ENCODE measurements at regions not wholly inside any gene's neighbourhood (a gene's known extent, or its start where the extent isn't known, plus 50 kb on each side); places are given as distances from the start of the nearest gene placed in this dataset.

DNA sequence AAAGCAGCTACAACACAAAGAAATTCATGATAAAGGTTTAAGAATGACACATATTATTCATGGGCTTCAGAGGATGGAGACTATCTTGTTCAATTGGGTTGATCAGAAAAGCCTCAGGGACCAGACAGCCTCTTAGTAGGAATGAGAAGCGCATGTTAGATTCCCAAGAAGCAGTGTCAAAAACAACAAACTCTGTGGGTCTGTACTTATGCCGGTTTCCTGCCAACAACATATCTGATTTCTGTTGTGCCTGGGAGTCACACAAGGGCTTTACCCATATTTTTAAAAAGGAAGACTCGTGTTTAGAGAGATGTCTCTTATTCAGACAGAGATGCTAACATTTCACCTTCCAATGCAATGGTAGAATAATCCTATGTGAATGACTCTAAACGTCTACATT, 2180.6 kb upstream of the CELF4 start:
- no peak for DNase-seq (ENCODE audit: low spot score)

DNA sequence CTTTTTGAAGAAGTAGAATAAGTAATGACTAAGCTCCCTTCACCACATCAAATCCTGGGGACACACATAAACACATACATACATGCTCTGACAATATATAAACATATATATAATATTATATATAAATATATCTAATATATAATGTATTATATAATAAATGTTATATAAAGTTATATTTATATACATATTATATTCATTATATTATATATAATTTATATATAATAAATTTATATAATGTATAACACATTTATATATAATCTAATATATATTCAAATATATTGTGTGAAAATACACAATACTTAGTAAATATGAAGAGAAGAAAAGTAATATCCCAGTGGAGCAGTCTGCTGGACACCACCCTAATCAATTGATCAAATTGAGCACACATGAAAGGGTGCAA, 2177.9 kb upstream of the CELF4 start:
- no peak for DNase-seq (ENCODE audit: low spot score)

DNA sequence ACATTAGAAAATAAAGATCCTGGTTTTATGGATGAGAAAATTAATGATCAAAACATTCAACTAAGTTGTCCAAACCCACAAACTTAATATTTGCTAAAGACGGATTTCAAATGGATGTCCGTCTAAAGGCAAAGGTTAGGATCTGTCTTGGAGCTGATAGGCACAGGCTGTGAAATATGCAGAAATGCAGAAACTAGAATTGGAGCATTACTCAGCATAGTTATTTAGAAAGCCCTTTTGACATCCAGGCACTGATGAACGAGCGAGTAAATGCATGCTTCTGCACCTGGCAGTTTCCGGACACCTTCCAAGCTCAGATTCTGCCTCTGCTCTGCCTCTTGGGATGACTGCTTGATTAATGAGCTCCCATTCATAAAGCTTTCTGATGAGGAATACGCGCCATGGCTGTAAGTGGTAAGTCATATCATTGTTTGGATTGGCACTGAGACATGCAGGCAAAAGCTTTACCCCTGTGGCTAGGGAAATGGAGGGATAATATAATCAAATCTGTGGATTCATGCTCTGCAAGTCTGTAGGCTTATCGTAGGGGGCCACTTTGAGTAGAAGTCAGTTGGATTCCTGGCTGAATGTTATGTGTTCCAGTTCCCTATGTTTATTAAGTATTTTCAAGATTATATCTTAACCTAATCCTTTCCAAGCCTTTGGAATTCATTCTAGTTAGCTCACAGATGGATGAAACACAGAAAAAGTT, 2176.3 kb upstream of the CELF4 start:
- DNase-seq (ENCODE audit: low spot score) = no peak

DNA sequence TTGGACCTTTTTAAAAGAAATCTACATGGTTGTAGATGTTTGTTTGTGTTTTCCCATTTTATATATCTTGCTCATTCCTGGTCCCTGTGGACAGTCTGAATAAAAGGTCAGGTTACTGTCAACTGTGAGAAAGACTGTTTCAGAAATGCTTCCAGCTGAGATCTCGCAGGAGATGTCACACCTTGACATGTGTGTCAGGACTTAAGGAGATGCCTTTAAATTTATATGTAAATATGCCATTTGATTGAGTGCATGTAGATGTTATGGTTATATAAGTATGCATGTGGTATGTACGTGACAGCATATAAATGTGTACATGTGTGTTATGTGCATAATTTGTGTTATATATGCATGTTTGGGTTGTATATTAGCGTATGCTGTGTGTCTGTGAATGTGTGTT, 2172.3 kb upstream of the CELF4 start:
- no peak for DNase-seq (ENCODE audit: low spot score)

DNA sequence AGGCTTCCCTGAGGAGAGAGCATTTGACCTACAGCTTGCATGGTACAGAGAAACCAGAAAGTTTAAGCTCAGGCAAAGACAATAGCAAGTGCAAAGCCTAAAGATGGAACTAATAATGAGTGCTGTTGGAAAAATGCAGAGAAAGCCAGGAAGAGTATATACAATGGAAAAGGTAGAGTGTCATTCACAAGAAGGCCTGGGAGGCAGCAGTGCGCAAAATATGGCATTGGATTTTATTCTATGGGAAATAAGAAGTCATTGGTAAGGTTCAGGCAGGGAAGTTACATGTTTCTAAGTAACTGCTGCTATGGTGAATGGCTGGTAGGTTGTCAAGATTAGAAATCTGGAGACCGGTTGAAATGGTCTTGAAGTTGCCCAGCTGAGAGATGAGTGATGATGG, 2167.3 kb upstream of the CELF4 start:
- no peak for DNase-seq (ENCODE audit: low spot score)

DNA sequence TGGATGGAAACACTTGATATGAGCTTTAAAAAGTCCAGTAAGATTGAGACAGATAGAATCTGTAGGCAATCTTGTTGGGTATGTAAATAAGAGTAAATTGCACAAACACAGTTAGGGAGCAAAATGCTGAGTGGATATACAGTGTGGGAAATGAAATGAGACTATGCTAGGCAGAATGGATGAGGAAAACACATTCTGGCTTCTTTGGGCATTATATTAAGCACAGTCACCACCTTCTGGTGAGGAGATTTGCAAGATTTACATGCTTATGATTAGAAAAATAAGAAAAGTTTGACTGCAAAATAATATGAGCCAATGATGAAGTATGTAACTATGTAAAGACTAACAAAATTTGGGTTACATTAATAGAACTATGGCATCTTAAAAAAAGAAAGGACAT, 2165.0 kb upstream of the CELF4 start:
- DNase-seq (ENCODE audit: low spot score) = no peak

DNA sequence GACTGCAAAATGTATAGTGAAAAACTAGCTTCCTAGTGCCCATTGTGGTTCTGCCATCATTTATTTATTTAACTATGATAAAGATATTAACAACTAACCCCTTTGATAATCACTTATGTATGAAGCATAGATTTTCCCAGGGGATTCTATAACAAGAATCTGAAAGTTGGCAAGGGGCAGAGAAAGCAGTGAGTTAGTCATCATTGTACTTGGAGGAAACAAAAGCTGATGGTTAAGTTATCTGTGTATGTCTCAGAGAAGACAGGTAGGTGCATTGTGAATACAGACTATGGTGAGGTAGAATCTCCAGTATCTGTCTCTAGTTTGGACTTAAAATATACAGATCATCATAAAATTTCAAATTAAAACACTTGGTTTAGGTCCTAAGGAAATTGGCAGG, 2159.1 kb upstream of the CELF4 start:
- DNase-seq (ENCODE audit: low spot score) = no peak

DNA sequence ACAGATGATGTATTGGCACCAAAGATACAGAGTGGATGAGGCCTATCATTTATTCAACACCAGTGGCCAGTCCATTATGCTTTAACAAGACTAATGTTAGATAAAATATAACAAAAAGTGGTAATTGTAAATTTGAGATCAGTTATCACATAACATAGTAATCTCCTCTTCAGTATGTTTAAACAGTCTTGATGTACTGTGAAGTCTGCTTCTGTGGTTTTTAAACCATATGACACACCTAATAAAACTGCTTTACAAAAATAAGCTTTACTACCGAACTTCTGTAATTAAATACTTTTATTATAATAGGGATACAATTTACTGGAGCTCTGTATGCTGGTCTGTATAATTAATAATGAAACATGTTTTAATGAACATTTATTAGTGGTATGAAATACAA, 2156.1 kb upstream of the CELF4 start:
- DNase-seq (ENCODE audit: low spot score) = no peak

DNA sequence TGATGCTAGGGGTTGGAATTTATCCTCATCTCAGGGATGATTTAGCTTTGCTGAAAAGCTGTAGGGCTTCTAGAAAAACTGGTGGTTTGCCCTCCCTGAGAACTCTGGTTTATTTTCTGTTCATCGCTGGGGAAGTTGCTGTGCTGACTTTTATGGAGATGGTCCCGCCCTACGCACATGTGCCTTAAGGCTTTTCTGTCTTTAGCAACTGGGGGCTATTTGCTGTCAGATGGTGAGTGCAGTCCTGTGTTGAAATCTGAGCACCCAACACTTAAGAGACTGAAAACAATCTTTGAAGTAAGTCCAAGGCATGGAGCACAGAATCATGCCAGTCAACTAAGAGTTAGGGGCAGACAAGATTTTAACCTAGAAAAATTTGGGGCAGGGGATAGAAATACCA, 2148.4 kb upstream of the CELF4 start:
- no peak for DNase-seq (ENCODE audit: low spot score)

DNA sequence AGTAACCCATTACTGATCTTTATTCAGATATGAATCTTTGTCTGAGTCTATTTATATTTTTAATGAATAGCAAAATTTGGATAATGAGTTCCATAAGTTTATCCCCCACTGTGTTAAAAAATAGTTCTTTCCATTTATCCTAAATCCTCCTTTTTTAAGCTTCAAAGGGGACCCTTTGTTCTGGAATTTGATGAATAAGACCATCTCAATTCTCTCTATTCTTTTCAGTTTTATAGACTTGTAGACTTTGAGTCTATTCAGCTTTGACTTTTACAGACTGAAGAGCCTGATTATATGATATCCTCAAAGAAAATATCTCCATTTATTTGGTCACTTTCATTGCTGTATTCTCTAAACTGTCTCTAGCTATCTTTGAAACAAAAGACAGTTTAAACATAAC, 2146.1 kb upstream of the CELF4 start:
- DNase-seq (ENCODE audit: low spot score) = no peak

DNA sequence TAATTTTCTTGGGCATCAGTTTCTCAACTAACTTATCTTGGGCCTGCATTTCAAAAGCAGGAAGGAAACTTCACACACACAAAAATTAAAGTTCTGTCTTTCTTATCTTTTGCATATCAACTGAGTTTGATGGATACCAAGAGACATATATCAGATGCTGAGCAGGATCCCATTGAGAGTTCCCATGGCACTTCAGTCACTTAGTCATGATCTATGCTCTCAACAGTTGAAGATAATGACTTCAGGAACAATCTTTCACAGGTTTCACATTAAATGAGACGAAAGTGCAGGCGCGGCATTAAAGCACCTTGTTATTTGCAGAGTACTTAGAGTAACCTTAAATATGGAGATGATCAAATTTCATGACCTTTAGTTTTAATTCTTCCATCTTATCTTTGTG, 2139.8 kb upstream of the CELF4 start:
- DNase-seq (ENCODE audit: low spot score) = no peak

DNA sequence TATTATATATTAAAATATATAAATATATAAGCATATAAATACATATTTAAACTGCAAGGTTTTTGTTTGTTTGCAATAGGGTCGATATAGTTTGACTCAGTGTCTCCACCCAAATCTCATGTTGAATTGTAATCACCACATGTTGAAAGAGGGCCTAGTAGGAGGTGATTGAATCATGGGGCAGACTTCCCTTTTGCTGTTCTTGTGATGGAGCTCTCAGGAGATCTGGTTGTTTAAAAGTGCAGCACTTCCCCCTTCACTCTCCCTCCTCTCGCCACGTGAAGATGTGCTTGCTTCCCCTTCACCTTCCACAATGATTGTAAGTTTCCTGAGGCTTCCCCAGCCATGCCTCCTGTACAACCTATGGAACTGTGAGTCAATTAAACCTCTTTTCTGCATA, 2137.3 kb upstream of the CELF4 start:
- DNase-seq (ENCODE audit: low spot score) = no peak

DNA sequence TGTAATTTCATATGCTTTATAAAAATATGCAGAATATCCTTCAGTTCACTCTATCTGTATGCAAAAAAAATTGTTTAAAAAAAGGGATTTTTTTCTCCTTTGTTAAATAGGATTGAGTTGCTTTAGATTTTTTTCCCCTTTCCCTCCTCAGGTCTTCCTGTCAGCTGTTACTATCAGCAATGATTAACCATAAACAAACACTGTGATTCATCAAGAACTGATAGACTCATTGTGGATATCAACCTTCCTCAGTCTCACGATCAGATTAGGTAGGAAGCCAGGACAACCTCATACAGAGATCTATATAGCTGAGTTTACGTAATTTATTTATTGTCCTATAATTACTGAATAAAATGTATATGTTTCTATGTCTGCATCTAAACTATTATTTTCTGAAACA, 2136.2 kb upstream of the CELF4 start:
- DNase-seq (ENCODE audit: low spot score) = peak; percentile 29

DNA sequence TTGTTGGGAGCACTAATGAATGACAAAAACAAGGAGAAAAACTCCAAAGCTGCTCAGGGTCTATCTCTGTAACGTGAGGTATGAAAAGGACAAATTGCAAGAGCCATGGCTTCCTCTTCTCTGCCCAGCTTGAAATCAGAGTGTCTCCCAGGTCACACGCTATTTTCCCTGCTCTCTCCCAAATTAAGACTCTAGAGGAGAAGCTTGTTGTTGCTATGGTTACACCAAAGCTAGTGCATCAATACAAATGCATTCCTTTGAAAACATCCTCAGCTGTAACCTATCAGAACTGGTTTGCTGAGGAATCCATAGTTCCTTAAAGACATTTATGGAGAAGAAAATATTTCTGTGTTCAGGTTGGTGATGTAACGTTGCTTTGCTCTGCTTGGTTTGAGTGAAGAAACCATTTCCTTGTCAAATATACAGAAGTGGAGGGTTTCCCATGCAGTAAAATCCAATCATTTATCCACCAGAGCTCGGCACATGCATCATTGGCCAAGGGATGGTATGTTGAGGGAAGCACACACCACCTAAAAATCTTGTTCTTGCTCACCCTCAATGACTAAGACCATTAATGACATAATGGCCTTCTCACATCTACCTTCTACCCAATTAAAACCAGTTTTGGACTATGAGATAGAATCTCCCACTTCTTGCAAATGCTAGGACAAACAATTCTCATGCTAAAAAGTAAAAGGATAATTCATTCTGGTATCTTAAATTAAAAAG, 2135.6 kb upstream of the CELF4 start:
- no peak for DNase-seq (ENCODE audit: low spot score)

DNA sequence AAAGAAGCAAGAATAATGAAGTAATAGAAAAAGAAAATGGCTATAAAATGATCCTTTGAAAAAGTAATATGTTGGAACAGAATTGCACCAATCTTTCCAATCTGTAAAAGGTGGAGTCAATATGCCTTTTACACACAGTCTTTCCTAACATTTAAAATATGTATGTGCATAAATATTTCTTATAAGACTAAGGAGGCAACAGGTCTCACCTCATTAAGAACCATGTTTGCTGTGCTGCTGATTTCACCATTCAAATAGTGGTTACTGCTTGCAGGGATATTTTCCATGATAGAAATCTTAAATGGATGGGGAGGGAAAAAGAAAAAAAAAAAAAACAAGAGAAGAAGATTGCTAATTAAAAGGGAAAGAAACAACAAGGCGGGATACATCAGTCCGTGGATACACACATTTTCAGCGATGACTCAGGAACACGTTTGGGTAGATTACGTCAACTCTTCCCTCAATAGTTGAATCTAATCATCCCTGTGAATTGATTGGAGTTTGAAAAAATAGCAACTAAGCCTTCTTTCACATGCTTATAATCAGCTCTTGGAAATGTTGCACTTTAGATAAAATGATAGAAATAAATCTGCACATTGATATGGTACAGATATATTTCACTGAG, 2133.9 kb upstream of the CELF4 start:
- no peak for DNase-seq (ENCODE audit: low spot score)

DNA sequence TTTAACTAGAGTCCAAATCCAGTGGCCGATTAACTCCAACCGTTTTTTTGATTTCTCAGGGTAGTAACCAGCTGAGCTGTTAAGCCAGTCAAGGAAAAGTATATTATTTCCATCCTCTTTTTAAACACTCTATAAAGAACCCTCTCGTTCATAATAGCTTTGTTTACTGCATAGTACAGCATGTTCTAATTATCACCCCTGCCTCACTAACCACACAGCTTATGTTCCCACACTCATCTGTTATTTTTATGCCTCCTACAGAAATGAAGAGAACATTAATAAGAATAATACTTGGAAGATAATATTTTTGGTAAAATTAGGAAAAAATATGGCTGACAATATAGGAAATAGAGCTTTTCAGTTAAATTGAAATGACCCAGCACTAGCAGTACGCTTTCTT, 2132.8 kb upstream of the CELF4 start:
- DNase-seq (ENCODE audit: low spot score) = no peak

DNA sequence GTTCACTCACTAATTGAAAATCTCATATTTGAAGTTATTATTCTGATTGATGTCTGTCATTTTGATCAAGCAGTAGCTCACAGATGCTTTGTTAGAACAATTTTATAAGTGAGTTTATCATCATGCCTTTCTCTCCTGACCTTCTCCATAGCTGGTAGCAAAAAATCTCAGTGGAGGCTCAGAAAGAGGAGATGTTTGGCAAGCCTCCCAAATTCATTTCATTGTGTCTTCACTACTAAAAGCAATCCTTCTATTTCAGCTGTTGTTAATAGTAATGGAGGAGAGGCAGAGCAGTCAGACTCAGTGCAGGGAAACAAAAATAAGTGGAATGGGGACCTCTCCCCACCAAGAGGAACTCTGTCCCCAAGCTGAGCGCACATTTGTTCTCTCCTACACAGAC, 2127.8 kb upstream of the CELF4 start:
- no peak for DNase-seq (ENCODE audit: low spot score)

DNA sequence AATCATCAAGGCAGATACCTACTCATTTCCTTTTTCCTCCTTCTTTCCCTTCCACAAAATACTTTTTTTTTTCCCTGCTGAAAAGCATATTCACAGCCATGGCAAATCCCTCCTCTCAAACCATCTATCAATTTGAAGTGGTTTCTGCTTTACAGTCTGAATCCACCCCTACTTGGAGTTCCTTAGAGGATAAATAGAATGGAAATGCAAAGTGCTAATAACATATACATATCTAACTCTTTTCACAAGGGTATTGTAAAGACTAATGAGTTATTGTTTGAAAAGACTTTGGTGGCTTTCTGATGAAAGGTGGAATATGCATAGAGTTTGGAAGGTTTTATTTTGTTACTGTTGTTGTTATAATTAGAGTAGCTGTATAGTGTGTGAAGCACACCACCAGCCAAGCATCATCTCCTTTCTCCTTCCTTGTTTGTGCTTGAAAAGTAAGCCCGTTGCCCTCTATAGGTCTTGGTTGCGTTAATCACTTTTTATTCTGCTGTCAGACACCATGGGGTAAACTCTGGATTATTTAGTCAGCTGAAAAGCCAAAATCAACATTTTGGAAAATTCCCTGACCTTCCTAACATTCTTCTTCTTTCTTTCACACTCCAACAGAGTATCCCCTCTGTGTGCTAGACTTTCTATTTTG, 2126.9 kb upstream of the CELF4 start:
- DNase-seq (ENCODE audit: low spot score) = no peak

DNA sequence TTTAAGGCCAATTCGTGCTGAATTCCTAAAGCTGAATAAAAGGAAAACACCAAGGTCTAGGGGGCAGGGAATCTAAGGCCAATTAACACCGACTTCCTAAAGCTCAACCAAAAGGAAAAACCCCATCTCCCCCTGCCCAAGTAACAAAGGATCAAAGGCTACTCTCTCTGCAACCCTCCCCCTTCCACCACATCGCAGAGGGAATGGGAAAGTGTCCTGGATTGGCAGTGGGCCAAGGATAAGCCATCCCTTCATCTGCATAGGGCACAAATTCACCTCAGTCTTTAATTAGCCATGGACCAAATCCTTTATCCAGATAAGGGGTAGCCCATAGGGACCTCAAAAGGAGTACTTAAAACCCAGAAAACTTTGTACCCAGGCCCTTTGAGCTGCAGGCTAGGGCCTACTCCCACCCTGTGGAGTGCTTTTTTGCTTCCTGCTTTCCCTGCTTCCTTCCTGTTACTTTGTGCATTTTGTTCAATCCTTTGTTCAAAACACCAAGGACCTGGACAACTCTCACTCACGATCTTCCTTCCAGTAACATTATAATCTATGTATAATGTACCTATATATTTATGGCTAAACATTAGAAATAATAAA, 2119.8 kb upstream of the CELF4 start:
- no peak for DNase-seq (ENCODE audit: low spot score)

DNA sequence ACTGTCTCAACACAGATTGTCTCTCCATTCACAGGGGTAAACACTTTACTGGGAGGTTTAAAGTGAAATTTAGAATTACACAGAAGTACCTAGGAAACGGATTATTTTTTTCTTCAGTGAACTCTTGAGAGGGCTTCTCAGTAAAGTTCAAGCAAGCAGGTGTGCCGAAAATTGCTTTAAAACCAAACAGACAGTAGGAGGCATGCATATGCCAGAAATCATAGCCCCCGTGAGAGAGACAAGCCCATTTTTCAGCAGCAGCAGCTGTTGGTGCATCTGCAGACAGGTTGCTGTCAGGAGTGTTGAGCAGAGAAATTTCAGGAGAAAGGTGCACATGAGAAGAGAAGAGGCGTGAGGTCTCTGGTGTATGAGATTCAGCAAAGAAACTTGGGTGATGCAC, 2115.5 kb upstream of the CELF4 start:
- no peak for DNase-seq (ENCODE audit: low spot score)

DNA sequence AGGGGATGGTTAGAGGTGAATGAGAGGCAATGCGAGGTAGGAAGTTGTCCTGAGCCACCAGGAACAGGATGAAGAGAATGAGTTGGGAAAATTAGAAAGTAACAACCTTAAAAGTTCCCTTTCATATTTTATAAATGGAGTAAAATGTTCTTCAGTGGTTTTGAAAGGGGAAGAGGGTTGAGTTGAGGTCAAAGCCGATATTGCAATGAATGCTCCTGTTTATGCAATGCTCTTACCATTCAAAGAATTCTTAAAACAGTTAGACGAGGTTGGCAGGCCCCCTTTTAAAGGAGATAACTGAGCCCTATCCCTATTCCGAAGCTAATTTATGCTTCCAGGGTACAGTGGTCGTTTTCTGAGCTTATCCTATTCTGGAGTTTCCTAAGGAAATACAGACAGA, 2110.3 kb upstream of the CELF4 start:
- DNase-seq (ENCODE audit: low spot score) = no peak

DNA sequence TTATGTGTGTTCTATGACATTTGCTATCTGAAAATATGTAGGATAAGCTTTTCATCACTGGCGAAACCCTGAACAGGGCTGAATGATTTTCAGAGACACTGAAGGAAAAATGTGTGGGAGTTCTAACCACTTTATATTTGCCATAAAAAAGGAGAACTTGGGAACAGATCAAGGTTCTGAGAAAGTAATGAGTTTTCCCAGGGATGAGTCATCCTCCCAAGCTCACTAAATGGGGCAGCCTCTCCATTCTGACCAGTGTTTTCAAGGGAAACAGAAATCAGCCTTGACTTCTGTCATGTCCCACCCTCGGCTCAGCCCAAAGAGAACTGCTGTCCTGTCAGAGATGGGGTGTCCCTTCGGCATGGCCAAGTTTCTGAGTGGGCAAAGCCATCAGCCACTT, 2109.8 kb upstream of the CELF4 start:
- no peak for DNase-seq (ENCODE audit: low spot score)

DNA sequence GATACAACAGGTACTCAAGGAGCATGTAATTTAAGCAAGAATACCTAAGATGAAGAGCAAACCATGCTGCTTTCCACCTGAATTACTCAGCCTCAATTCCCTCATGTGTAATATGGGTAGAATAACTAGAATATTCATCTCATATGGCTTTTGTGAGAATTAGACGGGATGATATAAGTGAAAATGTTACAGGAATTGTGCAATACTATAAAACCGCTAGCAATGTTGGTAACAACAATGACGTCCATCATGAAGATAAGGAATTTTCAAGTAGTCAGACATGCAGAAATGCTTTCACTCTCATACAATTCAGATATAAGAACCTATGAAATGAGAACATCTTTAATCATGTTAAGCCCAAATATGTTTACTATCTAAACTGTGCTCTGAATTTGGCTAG, 2106.6 kb upstream of the CELF4 start:
- no peak for DNase-seq (ENCODE audit: low spot score)

All from HuH-7.5 (cell line).